GM12892 (cell line): ENCODE measurements at regions not wholly inside any gene's neighbourhood (a gene's known extent, or its start where the extent isn't known, plus 50 kb on each side); places are given as distances from the start of the nearest gene placed in this dataset.

Source experiments
- DNase-seq: peaks from one replicate; pipeline ENCODE4 v3.0.0; 2011; ENCODE audit not compliant: insufficient read length
- FAIRE-seq: peaks from 2 replicates; lab custom pipeline; 2011; peaks lifted over from hg19 to GRCh38; lab: Jason Lieb, UNC
- POLR2A ChIP-seq: IDR thresholded peaks from 2 replicates; pipeline ENCODE4 v1.6.1; 2011; ENCODE audit warnings: low read depth, low read length, control low read depth
- POLR2AphosphoS5 ChIP-seq: IDR thresholded peaks from 2 replicates; pipeline ENCODE4 v1.6.1; 2011; ENCODE audit warnings: low read depth, low read length, control low read depth
- TAF1 ChIP-seq: IDR thresholded peaks from 2 replicates; pipeline ENCODE4 v1.6.1; 2011; ENCODE audit warnings: low read depth, mild to moderate bottlenecking, control low read depth, low read length, borderline replicate concordance

- FAIRE-seq (no peak), DNase-seq (no peak)
- TF ChIP-seq TAF1 = no peak
- no peak for TF ChIP-seq POLR2A
- no peak for TF ChIP-seq POLR2AphosphoS5
These were observed 213.3 kb downstream of the DTHD1 start for GRCh38 chr4:36494747-36495146.

DNA sequence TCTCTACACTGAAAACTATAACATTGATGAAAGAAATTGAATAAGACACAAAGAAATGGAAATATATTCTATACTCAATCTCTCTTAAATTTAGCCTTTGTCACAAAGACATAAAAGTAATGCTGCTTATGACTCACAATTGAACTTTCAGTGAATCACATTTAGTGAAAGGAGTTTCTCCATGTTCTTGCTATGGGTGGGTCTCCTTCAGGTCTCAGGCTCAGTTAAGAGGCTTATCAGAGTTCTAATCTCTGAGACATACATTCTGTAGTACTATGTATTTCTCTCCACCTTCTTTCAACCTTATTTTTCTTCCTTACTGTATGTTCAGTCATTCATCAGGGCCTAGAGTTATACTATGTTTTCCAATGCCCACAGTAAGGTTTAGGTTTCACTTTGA, 220.9 kb downstream of the DTHD1 start:
- no peak for FAIRE-seq
- DNase-seq = no peak
- no peak for TF ChIP-seq POLR2A
- TF ChIP-seq TAF1 = no peak
- TF ChIP-seq POLR2AphosphoS5 = no peak

DNA sequence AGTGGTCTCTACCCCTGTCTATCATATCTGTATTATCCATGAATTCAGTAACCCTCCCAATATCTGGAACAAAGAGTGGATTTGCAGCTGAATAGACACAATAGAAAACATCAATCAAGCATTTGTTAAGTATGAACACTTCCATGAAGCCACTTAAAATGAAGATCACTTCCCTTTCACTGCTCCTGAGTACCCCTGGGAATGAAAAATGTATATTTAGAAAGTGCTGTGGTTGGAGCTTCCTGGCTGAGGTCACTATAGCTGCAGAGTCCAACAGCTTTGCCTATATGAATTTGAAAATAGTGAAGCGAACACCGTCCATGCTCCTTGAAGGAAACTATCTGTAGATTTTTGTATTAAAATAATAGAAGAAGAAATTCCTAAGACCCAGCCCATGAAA, 227.0 kb downstream of the DTHD1 start:
- DNase-seq = no peak
- no peak for TF ChIP-seq POLR2A
- TF ChIP-seq TAF1 = no peak
- no peak for TF ChIP-seq POLR2AphosphoS5
- FAIRE-seq = no peak

DNA sequence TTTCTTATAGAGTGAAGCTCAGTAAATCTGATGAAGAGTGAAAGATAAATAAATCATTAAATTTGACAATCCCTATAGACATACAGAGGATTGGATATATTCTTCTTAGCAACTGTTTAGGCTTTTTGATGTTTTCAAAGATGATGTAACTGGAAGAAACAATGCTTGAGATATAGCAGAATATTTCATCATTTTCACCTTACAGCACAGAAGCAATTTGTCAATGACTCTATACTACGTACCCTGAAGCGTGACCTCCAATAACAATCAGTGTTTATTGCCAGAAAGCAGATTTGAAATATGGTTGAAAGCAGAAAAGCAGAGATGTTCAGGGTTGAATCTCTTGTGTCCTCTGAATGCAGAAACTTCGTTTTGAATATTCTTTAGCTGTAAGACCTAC, 228.4 kb downstream of the DTHD1 start:
- FAIRE-seq (no peak), DNase-seq (no peak)
- TF ChIP-seq POLR2A (no peak), POLR2AphosphoS5 (no peak), TAF1 (no peak)

- FAIRE-seq = no peak
- TF ChIP-seq TAF1 = no peak
- TF ChIP-seq POLR2AphosphoS5 = no peak
- TF ChIP-seq POLR2A = no peak
- DNase-seq = no peak
These were observed 230.4 kb downstream of the DTHD1 start for GRCh38 chr4:36511785-36512184.

- no peak for FAIRE-seq
- DNase-seq = no peak
These were observed 235.2 kb downstream of the DTHD1 start for GRCh38 chr4:36516522-36517095.

DNA sequence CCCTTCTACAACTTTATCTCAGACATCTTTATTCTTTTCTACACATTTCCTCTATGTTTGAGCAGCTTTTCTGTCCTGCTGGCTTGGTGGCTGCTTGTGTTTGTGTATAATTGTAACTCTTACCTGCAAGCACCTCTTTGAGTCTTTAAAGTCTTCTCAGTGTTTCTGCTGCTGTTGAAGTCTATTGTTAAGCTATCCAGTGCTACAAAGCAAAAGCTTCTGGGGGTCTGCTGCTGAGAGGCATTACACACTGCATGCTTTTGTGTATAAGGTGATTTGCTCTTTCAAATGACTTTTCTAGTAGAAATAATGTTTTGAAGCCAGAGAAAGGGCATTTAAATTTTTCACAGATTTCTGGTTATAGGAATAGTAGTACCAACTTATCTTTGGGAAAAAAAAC, 241.8 kb downstream of the DTHD1 start:
- DNase-seq = no peak
- no peak for TF ChIP-seq POLR2A
- no peak for TF ChIP-seq TAF1
- TF ChIP-seq POLR2AphosphoS5 = no peak
- no peak for FAIRE-seq

More at GRCh38 chr4:36516522-36517095, 235.2 kb downstream of the DTHD1 start:
- TF ChIP-seq POLR2A = no peak
- no peak for TF ChIP-seq TAF1
- no peak for TF ChIP-seq POLR2AphosphoS5

DNA sequence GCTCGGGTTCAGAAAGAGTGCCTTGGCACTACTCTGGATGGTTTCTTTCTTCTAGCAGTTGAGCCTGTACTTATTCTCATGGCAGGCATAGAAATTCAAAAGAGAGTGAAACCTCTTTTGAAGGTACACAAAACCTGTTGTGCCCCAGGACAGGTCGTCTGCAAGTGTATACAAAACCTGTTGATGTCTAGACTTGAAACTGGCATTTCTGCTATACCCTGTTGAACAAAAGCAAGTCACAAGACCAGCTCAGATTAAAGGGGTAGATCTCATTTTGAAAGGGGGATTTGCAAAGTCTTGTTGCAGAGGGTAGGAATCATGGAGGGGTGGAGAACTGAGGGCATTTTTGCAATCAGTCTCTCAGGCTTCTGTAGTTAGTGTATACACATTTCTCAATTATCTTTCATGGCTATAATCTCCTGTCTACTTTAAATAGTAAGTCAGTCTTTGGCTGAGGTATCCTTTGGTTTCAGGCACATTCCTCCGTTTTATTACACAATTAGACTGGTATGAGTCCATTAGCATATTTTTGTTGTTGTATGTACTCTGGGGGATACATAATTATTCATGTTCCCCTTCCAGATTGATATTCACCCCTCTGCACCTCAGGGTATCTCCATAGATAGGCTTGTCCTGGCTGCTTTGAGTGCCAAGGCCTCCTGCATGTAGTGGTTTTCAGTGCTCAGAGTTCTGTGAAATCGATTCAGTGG, 251.4 kb downstream of the DTHD1 start:
- TF ChIP-seq TAF1 = no peak
- TF ChIP-seq POLR2A = no peak
- no peak for TF ChIP-seq POLR2AphosphoS5
- DNase-seq (no peak), FAIRE-seq (no peak)

DNA sequence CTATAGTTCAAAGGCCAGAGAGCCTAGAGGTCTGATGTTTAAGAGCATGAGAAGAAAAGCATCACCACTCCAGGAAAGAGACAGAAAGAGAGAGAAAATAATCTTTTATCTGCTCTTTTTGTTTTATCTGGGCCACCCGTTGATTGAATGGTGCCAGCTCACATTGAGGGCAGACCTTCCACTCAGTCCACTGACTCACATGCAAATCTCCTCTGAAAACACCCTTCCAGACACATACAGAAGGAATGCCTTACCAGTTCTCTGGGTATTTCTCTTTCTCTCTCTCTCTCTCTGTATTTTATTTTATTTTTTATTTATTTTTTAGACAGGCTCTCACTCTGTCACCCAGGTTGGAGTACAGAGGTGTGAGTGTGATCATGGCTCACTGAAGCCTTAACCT, 252.5 kb downstream of the DTHD1 start:
- DNase-seq (no peak), FAIRE-seq (no peak)
- TF ChIP-seq POLR2AphosphoS5 = no peak
- no peak for TF ChIP-seq TAF1
- no peak for TF ChIP-seq POLR2A

DNA sequence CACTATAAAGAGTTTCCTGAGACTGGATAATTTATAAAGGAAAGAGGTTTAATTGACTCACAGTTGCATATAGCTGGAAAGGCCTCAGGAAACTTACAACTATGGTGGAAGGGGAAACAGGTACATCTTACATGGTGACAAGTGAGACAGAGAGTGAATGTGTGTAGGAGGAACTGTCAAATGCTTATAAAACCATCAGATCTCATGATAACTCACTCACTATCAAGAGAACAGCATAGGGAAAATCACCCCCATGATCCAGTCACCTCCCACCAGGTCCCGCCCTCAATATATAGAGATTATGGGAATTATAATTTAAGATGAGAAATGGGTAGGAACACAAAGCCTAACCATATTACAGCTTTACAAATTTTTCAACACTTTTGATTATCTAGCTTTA, 266.0 kb downstream of the DTHD1 start:
- FAIRE-seq (no peak), DNase-seq (no peak)
- TF ChIP-seq POLR2AphosphoS5 (no peak), TAF1 (no peak), POLR2A (no peak)

- no peak for FAIRE-seq
- TF ChIP-seq TAF1 = no peak
- no peak for TF ChIP-seq POLR2A
- TF ChIP-seq POLR2AphosphoS5 = no peak
- DNase-seq = no peak
These were observed 267.8 kb downstream of the DTHD1 start for GRCh38 chr4:36549252-36549651.

GRCh38 chr4:36549992-36550391, 268.6 kb downstream of the DTHD1 start:
- no peak for DNase-seq
- FAIRE-seq = no peak
- TF ChIP-seq POLR2A (no peak), TAF1 (no peak), POLR2AphosphoS5 (no peak)

- DNase-seq (no peak), FAIRE-seq (peak; percentile 80)
- TF ChIP-seq POLR2A (no peak), TAF1 (no peak), POLR2AphosphoS5 (no peak)
These were observed 270.3 kb downstream of the DTHD1 start for GRCh38 chr4:36551697-36552214.
